Left lung (tissue), 4 donors: ENCODE measurements at regions not wholly inside any gene's neighbourhood (a gene's known extent, or its start where the extent isn't known, plus 50 kb on each side); places are given as distances from the start of the nearest gene placed in this dataset.

Experiments
- ATAC-seq: fragments of 200-7000 bp; cut with Tn5 transposase; one replicate; pipeline ENCODE4 v1.9.1; 2020; ENCODE audit warnings: moderate library complexity
- DNase-seq, 4 donors: peaks; one replicate each; pipeline ENCODE4 v3.0.0-alpha.2; 2013 to 2020
- H3K27ac ChIP-seq, 2 donors: fragments of 200-600 bp; sonication (generic) in 1 of 2; one replicate each; pipeline versions ENCODE4 v1.5.0 to v1.8.0; 2020 to 2021
- H3K27me3 ChIP-seq, 2 donors: fragments of 200-600 bp; sonication (generic) in 1 of 2; one replicate each; pipeline versions ENCODE4 v1.5.0 to v1.8.0; 2020 to 2021
- H3K36me3 ChIP-seq, 2 donors: fragments of 200-600 bp; sonication (generic) in 1 of 2; one replicate each; pipeline versions ENCODE4 v1.5.0 to v1.8.0; 2020 to 2021
- H3K4me1 ChIP-seq, 2 donors: fragments of 200-600 bp; one replicate each; pipeline ENCODE4 v1.8.0; 2021
- H3K4me3 ChIP-seq, 2 donors: fragments of 200-600 bp; sonication (generic) in 1 of 2; one replicate each; pipeline versions ENCODE4 v1.5.0 to v1.8.0; 2020 to 2021; ENCODE audit warnings: mild to moderate bottlenecking in 1 of 2
- H3K9me3 ChIP-seq, 2 donors: fragments of 200-600 bp; sonication (generic) in 1 of 2; one replicate each; pipeline versions ENCODE4 v1.5.0 to v1.8.0; 2020 to 2021
- intact Hi-C, 2 donors: fragments of 100-400 bp; cut with DNase I; formaldehyde crosslinking; loops; one replicate each; pipeline versions ENCODE4 v1.11.2 to v1.14.2; 2022
- TF ChIP-seq, protein P1 (sequence below), 2 donors: fragments of 200-600 bp; sonication (generic) in 1 of 2; IDR thresholded peaks; one replicate each; pipeline versions ENCODE4 v1.5.0 to v1.8.0; 2021; ENCODE audit warnings: antibody characterized with exemption in 2 of 2
- donor health status: DM: no; HTN: yes; CAD: no.
- donor health status: DM: no; HTN: no; CAD: no.

DNA sequence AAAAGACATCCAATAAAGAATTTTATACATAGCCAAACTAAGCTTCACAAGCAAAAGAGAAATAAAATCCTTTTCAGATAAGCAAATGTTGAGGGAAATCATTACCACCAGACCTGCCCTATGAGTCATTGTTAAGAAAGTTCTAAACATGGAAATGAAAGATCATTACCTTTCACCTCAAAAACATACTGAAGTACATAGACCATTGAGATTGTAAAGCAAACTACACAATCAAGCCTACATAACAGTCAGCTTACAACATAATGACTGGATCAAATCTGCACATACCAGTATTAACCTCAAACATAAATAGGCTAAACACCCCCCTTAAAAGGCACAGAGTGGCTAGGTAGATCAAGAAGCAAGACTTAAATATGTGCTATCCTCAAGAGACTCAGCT is 501.0 kb upstream of the LUZP2 start:
- Histone ChIP-seq H3K4me1 (no peaks in the 10 kb centered on the region), H3K27me3 (no peaks in the 10 kb centered on the region), H3K4me3 (no peak overlapping the region), H3K36me3 (no peaks in the 10 kb centered on the region), H3K27ac (no peak overlapping the region), H3K9me3 (peaks cover 0 to 23% of the 10 kb centered on the region in 2 donors)
- intact Hi-C loops = no loop called here
- TF ChIP-seq, protein P1, sequence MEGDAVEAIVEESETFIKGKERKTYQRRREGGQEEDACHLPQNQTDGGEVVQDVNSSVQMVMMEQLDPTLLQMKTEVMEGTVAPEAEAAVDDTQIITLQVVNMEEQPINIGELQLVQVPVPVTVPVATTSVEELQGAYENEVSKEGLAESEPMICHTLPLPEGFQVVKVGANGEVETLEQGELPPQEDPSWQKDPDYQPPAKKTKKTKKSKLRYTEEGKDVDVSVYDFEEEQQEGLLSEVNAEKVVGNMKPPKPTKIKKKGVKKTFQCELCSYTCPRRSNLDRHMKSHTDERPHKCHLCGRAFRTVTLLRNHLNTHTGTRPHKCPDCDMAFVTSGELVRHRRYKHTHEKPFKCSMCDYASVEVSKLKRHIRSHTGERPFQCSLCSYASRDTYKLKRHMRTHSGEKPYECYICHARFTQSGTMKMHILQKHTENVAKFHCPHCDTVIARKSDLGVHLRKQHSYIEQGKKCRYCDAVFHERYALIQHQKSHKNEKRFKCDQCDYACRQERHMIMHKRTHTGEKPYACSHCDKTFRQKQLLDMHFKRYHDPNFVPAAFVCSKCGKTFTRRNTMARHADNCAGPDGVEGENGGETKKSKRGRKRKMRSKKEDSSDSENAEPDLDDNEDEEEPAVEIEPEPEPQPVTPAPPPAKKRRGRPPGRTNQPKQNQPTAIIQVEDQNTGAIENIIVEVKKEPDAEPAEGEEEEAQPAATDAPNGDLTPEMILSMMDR (IDR thresholded peaks at IDR 0.05) = no peak
- ATAC-seq (no peak), DNase-seq (no peak)

DNA sequence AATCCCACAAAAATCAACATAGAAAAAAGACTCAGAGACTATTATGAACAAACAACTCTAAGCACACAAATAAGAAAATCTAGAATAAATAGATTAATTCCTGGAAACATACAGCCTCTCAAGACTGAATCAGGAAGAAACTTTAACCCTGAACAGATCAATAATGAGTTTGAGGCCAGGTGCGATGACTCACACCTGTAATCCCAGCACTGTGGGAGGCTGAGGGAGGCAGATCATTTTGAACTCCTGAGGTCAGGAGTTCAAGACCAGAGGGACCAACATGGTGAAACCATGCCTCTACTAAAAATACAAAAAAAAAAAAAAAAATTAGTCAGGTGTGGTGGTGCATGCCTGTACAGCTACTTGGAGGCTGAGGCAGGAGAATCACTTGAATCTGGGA is 499.5 kb upstream of the LUZP2 start:
- TF ChIP-seq, protein P1 (IDR thresholded peaks at IDR 0.05) = no peak

DNA sequence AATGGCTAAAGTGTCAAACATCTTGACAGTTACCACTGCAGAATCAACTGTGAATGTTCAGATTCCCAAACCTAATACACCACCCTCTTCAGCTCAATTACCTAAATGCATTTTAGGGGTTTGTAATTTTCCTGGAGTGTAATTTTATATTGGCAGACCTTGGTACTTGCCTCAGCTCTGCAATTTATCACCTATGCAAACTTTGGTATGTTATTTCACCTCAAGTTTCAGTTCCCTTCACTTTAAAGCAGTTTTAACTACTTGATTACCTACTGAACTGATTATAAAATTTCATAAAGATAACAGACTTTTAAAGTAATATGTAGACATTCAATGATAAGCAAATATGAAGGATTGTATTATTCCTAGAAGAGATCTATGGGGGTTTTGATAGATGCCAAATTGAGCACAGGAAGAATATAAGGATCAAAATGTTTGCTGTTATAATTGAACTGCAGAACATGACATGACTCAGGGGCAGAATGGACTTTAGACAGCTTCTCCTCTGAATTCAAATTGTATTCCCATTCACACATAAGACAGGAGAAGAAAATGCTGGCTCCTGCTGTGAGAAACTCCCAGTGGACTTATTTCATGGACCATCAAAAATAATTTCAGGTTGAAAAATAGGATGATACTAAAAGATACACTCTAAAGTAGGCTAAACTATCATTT is 491.5 kb upstream of the LUZP2 start:
- peaks cover 0 to 3% of the 10 kb centered on the region in 2 donors for H3K9me3 ChIP-seq
- DNase-seq = no peak
- H3K27me3 ChIP-seq = no peaks in the 10 kb centered on the region
- no peak overlapping the region for H3K27ac ChIP-seq
- no peaks in the 10 kb centered on the region for H3K4me1 ChIP-seq
- intact Hi-C loops = no loop called here
- H3K4me3 ChIP-seq = no peak overlapping the region
- no peak for ATAC-seq
- TF ChIP-seq, protein P1 (IDR thresholded peaks at IDR 0.05) = no peak
- no peaks in the 10 kb centered on the region for H3K36me3 ChIP-seq

More for the DNA sequence above, 499.5 kb upstream of the LUZP2 start:
- Histone ChIP-seq H3K4me3 (no peak overlapping the region), H3K27ac (no peak overlapping the region), H3K9me3 (peaks cover 0 to 23% of the 10 kb centered on the region in 2 donors), H3K36me3 (no peaks in the 10 kb centered on the region), H3K4me1 (no peaks in the 10 kb centered on the region), H3K27me3 (no peaks in the 10 kb centered on the region)
- intact Hi-C loops = no loop called here
- DNase-seq (no peak), ATAC-seq (no peak)

DNA sequence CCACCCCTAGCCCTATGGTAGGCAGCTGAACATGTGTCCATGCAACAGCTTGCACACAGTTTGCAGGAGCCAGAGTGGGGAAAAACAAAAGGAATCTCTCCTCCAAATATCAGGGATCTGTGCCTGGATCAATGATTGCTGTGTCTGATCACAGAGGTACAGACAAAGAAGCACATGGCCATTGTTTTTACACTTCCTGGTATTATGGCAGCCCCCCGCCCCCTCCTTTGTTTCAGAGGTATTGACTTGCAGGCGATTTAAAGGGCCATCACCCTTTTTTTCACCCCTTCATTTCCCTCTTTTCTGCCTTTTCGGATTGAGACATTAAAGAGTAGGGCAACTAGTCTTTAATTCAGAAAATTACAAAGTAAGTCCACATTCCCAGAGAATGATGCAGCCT is 453.0 kb upstream of the LUZP2 start:
- intact Hi-C loops = no loop called here
- ATAC-seq = no peak
- Histone ChIP-seq H3K27ac (no peak overlapping the region), H3K36me3 (no peaks in the 10 kb centered on the region), H3K9me3 (peaks cover 0 to 13% of the 10 kb centered on the region in 2 donors), H3K4me1 (no peaks in the 10 kb centered on the region), H3K27me3 (no peaks in the 10 kb centered on the region), H3K4me3 (no peak overlapping the region)
- DNase-seq = no peak
- TF ChIP-seq, protein P1 (IDR thresholded peaks at IDR 0.05) = no peak

DNA sequence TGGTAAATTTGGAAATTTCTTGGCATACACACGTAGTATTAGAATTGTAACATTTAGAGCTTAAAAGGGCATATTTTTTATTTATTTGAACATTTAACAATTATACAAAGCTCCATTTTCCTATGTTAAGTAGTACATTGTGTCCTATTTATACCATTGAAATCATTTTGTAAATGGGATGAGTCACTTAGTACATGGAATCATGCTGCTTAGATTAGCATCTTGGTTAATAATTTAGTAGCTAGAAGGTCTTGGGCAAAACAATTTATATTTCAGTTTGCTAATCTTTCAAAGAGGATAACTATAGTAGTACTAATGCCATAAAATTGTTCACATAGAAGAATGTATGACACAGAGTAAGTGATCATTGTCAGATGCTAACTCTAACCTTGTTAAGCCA is 450.1 kb upstream of the LUZP2 start:
- DNase-seq (no peak), ATAC-seq (no peak)
- Histone ChIP-seq H3K36me3 (no peaks in the 10 kb centered on the region), H3K9me3 (peaks cover 0 to 16% of the 10 kb centered on the region in 2 donors), H3K27me3 (no peaks in the 10 kb centered on the region), H3K4me3 (no peak overlapping the region), H3K27ac (no peak overlapping the region), H3K4me1 (no peaks in the 10 kb centered on the region)
- TF ChIP-seq, protein P1 (IDR thresholded peaks at IDR 0.05) = no peak
- intact Hi-C loops = no loop called here
